GM21825 (cell line): ENCODE measurements at regions not wholly inside any gene's neighbourhood (a gene's known extent, or its start where the extent isn't known, plus 50 kb on each side); places are given as distances from the start of the nearest gene placed in this dataset.

Source experiments
- ATAC-seq: cut with Tn5 transposase; IDR thresholded peaks from one replicate; pipeline ENCODE4 v1.9.1; 2021; ENCODE audit warnings: mild to moderate bottlenecking, moderate library complexity; ENCODE audit not compliant: unreplicated experiment

DNA sequence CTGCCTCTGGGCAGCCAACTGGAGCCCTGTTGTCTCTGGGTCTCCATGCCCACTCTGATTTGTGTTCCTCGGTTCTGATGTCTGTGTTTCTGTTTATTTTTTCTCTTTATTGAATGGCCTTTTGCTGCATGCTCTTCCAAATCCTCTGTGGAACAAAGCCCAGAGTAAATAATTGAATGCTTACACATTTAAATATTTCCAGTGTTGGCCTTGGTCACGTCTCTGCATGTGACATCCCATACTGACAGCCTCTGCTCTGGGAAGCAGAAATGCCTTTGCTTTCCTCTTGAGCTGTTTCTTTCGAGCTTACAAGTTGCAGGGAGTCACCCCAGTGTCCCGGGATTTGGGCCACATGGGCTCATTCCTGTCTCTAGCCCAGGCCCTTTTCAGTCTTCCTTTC is 267.9 kb downstream of the PTPRU start:
- ATAC-seq: no peak

DNA sequence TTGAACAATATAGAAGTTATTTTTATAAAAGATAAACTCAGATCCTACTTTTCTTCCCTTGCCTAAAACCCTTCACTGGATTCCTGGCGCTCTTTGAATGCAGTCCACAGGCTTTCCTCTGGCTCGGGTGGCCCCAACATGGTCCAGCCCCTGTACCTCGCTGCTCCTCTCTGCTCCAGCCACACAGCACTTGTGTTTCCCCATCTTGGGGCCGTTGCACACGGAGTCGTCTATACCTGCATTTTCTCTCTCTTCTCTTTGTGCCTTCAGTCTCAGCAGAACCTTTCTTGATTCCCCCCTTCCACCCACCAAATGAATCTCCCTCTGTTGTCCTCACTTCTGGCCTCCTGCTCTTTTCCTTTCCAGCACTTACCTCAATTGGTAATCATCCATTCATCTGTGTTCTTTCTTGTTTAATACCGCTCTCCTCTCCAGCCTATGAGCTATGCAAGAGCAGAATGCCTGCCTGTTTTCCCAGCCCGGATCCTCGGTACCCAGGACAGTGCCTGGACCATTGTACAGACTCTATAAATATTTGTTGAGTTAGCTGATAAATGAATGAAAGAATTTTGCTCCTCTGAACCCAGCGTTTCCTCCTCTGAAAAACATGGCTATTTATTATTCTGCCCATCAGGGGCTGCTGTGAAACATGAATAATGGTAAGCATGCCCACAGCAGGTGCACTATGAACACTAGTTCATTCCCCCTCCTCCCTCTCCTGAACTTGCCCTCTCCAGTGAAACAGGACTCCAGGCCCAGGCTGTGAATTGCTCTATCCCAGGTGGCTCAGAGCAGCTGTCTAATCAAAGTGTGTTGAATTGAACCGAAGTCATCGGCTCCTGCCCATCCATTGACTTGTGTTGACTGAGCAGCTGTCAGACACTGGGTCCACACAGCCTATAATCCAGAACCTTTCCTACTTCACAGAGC is 266.9 kb downstream of the PTPRU start:
- no peak for ATAC-seq

DNA sequence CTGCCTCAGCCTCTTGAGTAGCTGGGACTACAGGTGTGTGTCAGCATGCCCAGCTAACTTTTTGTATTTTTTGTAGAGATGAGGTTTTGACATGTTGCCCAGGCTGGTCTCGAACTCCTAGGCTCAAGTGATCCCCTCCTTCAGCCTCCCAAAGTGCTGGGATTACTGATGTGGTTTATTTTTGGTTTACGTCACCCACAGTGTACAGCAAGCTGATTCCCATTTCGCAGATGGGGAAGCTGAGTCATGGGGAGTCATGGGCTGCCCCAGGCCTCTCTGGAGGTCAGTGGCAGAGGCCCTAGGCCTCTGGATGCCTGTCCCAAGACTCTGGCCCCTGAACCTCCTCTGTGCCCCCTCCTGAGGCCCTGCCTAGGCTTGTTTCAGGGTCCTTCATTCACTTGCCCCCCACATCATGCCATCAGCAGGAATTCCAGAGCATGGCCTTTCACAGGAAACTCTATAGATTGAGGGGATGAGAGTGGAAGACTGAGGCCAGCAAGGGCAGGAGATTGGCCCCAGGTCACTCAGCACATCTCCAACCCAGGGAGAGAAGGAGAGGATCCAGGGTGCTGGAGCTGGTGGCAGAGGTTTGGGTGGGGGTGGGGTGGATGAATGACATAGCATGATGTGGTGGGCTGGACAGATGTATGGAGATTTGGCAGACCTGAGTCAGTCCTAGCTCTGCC is 266.0 kb downstream of the PTPRU start:
- ATAC-seq: no peak

DNA sequence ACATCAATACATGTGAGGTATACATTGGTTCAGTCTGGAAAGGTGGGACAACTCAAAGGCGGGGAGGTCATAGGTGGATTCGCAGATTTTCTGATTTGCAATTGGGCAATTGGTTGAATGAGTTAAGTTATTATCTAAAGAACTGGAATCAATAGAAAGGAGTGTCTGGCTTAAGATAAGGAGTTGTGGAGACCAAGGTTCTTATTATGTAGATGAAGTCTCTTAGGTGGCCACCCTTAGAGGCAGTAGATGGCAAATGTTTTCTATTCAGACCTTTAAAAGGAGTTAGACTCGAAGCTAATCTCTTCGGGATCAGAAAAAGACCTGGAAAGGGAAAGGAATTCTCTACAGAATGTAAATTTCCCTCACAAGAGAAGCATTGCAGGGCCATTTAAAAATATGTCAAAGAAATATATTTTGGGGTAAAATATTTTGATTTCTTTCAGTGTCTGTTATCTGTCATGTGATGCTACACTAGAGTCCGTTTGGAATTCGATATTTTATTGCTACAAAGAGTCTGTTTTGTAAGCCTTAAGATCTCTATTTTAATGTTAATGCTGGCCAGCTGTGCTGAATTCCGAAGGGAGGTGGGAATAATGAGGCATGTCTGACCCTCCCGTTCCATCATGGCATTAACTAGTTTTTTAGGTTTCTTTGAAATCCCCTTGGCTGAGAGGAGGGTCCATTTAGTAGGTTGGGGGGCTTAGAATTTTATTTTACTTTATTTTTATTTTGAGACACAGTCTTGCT is 265.1 kb downstream of the PTPRU start:
- ATAC-seq: no peak

DNA sequence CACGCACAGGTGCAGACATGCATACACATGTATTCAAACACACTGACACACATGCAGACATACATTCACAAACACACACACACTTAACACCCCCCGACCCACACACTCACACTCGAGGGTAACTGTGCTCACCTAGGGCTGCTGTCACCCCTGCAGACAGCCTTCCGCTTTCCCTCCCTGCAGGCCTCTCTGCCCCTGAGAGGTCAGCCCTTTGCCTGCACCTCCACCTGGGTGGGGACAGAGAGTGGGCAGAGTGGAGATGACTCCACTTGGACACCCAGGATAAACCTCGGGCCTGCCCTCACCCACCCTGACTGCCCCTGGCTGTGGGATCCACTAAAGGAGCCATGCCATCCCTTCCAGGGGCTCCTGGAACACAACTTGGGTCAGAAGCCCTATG is 264.3 kb downstream of the PTPRU start:
- no peak for ATAC-seq

DNA sequence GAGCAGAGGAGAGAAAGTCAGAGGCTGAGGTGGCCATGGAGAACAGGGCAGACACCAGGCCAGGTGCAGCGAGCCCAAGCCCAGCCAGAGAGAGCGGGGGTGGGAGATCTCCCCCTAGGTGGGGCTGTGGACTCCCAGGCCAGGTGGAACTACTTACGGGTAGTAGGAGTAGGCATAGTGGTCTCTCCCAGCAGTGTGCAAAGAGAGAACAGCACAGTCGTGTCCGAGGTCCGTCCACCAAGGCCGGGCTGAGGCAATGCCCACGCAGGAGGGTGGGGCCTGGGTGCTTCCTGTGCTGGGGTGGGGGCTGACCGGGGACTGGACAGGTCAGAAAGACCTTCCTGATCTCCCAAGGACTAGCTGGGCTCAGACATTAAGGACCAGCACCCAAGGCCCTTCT is 263.7 kb downstream of the PTPRU start:
- ATAC-seq: no peak

DNA sequence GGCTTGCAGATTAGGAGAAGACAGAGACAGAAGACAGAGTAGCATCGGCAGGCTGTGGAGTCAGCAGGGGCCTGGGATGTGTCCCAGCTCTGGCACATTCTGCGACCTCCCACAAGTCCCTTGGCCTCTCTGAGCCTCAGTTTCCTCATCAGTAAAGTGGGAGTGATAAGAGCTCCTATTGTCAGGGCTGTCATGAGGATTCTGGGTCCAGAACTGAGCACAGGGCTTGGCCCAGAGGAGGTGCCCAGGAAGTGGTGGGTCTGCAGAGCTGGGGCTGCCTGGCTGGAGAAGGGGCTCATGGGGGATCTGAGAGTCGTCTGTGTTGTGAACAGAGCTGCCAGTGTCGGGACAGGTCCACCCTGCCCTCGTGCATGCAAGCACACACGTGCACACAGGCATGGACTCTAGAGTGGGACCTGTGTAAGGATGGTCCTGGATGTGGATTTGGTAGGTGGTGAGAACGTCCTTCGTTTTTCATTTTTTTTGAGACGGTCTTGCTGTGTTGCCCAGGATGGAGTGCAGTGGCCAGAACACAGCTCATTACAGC is 262.9 kb downstream of the PTPRU start:
- no peak for ATAC-seq

DNA sequence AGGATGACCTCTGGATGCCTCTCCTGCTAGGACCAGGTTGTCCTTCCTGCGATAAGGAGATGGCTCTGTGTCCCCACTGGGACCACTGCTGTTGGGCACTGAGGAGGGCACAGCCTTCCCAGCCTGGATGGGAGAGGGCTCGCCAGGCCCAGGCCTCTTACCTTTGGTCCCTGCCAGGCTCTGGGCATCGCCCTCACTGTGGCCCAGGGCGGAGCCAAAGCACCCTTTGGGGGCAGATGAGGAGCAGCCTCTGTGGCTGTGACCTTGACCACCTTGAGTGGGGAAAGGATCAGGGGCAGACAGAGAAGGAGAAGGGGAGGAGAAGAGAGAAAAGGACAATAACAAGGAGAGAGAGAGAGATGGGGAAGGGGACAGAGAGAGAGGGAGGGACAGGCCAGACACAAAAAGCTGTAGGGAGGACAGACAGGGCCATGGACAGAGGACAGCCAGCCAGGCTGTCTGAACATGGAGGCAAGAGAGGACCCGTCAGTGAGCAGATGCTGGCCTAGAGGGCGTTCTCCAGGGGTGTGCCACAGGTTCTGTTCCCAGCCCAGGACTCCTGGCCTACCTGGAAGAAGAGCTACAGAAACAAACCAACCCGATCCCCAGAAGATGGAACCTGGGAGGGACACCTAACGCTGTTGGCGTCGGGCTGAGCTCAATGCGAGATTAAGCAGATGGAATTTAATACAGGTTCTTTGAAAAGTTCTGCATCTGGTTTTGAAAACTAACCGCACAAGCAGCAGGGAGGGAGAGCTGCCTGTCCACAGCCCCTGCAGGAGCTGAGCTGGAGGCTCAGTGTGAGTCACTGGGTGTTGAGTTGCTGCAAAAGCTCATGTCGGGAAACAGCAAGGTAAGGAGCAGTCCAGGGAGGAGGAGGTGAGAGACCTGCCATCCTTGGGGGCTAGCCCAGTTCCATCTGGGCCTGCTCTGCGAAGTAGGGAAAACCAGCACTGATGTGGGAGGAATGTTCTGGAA is 262.1 kb downstream of the PTPRU start:
- no peak for ATAC-seq

DNA sequence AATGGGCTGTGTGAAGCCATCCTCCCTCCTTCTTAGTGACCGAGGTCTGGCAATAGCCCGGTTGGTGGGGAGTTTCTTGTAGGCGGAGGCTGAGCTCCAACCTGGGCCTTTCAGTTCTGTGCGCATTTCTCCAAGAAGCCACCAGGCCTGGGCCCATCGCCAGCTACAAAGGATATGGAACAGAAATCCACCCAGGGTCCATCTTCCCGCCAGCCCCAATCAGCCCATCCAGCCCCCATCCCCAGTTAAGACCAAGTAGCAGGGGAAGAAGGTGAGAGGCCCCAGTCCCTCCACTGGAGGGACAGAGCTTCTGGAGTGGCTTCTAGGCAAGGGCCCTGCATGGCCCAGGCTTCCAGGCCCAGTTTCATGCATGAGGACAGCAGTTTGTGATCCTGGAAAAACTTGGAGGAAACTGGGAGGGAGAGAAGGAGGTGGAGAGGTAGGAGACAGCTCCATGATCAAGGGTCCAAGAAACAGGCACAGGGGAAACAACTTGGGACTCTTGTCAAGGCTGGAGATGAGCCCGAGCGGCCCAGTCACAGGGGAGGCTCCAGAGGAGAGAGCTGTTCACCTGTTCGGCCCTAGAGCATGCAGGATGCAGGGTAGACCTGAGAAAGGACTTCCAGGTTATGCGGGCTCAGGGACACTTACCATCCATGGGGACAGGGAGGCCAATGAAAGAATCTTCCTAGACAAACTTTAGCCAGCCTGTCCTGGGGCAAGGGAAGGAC is 261.2 kb downstream of the PTPRU start:
- no peak for ATAC-seq

DNA sequence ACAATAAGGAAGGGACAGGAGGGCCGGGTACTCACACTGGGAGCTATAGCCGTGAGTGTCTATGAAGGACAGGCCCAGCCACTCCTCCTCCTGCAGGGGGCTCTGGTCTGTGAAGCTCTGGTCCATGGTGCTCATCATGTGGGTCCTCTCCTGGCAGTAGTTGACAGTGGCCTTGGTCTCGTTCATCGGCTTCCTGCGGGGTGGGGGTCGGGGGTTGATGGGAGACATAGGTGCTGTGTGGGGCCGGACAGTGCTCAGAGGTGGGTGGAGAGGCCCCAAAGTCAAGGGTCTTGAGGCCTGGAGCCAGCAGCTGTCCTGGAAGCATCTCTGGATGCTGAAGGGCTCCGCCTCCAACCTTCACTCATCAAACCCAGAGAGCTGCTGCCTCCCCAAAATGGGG is 260.4 kb downstream of the PTPRU start:
- no peak for ATAC-seq

DNA sequence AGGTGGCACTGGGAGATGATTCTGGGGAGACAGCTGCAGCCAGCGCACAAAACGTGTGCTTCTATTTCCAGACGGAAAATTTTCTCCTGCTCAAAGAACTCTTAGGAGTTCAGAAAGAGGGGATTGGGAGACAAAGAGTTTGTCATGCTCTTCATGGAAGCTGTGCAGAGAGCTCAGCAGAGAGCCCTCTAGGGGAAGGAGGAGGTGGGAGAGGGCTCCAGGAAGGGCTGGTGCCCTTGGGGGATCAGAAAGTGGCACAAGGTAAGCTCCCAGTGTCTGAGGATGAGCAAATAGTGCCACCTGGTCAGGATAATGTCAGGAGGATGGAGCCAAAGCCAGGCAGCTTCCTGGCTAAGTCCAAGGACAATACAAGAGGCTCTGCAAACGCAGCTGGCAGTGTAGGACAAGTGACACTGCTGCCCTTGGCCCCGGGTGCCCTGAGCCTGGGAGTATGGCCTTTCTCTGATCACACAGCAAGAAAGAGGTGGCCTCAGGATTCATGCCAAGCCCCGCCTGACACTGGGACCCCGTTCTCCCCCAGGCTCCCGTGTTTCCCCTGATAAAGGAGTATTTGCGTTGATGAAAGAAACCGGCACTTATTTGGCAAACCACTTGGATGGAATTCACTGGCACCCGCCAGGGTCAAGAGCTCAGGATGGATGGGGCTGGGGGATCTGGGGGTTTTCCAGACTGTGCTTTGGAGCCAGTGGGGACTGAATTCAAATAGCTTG is 254.0 kb downstream of the PTPRU start:
- no peak for ATAC-seq

DNA sequence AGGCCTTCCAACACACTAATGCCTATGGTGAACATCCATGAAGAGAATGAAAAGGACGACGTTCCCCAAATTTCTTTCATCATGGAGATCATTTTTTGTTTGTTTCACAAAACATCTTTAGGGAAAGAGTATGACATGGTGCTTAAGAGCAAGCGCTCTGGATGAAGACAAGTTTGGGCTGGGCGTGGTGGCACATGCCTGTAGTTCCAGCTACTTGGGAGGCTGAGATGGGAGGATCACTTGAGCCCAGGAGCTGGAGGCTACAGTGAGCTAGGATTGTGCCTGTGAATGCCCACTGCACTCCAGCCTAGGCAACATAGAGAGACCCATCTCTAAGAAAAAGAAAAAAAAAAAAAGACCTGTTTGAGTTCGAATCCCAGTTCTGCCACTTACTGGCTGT is 253.1 kb downstream of the PTPRU start:
- no peak for ATAC-seq

DNA sequence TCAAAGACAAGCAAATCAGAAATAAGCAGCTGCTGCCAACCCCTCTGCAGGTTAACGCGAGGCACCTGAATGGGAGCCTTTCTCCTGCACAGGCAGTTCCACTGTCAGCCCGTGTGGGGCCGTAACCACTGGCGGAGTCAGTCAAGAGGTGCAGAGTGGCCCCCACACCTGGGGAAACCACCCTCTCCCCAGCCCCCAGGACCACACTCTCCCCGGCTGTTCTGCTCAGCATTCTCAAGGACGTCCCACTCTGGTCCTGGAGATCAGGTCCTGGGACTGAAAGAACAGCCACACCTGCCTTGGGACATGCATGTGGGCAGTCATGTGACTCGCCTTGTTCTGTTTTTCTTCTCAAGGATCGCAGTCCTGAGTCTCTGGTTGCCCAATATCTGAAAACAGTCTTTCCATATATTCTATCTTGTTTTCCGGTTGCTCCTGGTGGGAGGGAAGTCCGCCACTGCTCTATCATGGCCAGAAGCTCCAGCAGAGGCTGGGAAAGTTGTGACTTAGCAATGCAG is 252.5 kb downstream of the PTPRU start:
- ATAC-seq: no peak

DNA sequence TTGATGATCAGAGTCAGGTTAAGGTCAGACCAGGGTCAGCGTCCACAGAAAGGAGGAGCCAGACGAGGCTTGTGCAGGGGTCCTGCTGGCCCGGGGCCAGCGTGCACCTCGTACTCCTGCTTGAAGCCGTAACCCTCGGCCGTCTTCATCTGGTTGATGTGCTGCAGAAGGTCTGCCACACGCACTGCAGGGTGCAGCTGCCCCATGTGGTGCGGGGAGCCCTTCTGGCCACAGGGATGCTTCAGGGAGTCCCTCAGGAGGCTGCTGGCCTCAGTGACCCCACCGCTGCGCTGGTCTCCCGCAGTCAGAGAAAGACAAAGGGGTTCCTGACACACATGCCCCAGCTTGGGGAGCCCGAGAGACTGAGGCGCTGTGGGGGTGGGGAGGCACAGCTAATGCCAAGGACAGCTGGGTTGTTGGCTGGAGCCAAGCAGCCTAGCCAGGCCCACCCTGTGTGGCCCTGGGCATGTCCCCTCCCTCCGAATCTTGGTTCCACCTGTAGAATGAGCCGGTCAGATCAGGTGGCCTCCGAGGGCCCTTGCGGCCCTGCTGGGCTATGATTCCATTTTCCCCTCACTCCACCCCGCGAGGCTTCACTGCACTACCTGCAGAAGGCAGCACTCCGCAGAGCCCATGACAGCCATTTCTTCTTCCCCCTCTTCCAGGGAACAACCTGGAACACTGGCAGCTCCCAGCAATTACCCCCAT is 251.9 kb downstream of the PTPRU start:
- no peak for ATAC-seq

DNA sequence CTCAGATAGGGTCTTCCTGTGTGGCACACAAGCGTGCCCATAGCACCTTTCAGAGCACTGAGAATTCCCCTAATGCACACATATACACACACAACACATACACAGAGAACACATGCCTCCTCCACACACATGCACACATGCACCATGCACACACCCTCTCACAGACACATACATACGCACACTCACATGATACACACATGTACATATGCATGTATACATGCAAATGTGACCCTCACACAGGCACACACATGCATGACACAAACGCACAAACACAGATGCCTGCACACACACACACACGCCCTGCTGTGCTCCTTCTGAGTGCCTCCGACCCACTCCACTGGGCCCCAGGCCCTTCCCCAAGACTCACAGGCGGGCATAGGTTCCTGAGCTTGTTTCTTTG is 251.0 kb downstream of the PTPRU start:
- ATAC-seq: no peak

DNA sequence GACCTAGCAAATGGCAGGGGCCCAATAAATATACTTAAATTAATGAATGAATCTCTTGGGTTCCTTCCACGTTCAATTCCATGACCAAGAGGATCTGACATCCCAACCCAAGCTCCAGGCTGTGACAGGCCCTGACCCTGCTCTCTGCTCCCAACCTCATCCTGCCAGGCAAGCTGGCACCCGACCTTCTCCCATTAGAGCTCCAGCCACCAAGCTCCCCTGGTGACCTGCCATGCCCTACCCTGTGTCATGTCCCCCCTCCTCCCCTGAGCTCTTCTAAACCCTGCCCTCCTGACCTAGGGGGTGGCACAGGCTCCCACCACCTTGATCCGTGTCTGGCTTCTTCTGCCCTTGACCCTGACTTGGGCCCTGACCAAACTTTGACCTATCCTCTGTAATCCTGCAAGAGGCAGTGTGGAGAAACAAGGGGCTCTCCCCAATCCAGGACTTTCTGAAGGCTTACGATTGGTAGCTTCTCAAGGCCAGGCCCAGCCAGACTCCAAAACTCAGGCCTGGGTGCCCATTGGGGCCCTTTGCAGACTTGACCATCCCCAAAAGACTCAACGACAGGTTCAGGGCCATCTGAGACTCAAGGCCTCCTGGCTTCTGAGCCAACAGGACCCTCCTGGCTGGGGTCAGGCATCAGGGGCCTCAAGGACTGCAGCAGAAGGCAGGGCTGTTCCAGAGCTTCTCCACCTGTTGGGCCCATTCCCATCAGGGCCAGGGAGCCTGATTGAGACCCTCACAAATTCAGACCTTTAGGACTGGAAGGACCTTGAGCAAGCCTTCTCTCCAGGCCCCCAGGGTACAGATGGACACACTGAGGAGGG is 249.0 kb downstream of the PTPRU start:
- ATAC-seq: no peak

DNA sequence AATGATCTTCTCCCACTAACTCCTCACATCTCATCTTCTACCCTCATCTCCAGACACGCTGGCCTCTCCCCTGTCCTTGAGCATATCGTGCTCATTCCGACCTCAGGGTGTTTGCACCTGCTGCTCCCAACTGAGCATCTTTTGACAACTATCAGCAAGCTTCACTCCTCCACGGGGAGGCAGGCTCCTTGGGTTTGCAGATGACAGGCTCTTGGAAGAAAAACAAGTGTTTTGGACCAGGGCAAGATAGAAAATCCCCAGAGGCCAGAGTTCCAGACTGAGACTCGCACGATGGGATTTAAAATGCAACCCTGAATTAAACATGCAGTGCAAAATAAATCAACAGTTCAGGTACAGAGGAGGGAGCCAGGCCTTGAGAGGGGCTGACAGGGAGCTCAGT is 246.7 kb downstream of the PTPRU start:
- no peak for ATAC-seq
